Stimulated activated CD4-positive, alpha-beta T cell treated with anti-CD3 and anti-CD28 coated beads, Interleukin-4, amount 100 ng/mL, for 1 hour (primary cell): ENCODE measurements at regions not wholly inside any gene's neighbourhood (a gene's known extent, or its start where the extent isn't known, plus 50 kb on each side); places are given as distances from the start of the nearest gene placed in this dataset.

Experiments used
- DNase-seq: peaks from one replicate; pipeline ENCODE4 v3.0.0-alpha.2; 2020

GRCh38 chr4:155510771-155511170 is 134.0 kb upstream of the MAP9 start:
- no peak for DNase-seq

GRCh38 chr4:155509555-155509954 is 132.8 kb upstream of the MAP9 start:
- DNase-seq: no peak

DNA sequence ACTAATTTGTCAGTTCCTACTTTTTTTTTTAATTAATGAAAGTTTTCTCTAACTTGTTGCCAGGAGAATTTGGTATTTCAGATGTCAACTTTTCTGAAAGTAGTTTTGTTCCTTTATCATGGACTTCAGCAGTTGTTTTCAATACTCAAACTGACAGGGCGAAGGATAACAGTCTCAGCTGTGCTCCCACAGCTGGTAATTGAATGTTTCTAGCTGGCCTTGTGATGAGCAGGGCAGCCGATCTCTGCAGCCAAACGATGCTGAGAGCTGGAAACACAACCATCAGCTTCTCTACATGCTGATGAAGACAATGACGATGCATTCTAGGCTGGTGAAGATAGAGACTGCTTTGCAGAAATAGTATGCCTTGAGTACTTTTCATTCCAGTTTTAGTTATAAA is 130.0 kb upstream of the MAP9 start:
- no peak for DNase-seq

GRCh38 chr4:155505321-155505720 is 128.6 kb upstream of the MAP9 start:
- DNase-seq: no peak

GRCh38 chr4:155497306-155497705 is 120.5 kb upstream of the MAP9 start:
- DNase-seq: no peak

- no peak for DNase-seq
Measured at GRCh38 chr4:155496294-155496626, 119.5 kb upstream of the MAP9 start.

GRCh38 chr4:155495572-155496293 is 119.0 kb upstream of the MAP9 start:
- DNase-seq: no peak

DNA sequence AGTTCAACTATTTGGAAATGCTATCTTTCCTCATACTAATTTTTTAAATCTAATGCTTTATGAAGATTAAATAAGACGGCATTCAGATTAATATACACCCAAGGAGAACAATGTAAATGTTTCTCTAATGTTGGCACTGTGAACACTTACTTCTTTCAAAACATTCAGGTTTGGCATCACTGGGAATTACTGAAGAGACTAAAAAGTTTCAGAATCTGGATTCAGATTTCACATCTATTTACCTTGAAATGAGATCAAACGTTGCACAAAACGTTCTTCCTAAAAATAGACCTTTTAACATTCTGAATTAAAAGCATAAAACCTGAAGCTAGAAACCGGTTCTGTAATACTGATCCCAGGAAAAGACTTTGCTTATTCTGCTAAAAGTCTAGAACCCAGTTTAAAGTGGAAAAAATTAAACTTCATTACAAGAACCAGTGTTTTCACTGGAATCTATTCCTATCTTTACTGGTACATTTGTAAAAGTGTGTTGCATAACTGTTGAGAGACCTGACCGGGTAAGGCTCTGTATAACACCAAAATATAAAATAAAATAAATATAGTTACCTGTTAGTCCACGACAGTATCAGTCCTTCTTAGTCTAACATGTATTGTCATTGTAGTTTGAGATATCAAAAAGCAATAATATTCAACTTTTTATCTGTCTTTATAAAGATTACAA is 117.4 kb upstream of the MAP9 start:
- no peak for DNase-seq

DNA sequence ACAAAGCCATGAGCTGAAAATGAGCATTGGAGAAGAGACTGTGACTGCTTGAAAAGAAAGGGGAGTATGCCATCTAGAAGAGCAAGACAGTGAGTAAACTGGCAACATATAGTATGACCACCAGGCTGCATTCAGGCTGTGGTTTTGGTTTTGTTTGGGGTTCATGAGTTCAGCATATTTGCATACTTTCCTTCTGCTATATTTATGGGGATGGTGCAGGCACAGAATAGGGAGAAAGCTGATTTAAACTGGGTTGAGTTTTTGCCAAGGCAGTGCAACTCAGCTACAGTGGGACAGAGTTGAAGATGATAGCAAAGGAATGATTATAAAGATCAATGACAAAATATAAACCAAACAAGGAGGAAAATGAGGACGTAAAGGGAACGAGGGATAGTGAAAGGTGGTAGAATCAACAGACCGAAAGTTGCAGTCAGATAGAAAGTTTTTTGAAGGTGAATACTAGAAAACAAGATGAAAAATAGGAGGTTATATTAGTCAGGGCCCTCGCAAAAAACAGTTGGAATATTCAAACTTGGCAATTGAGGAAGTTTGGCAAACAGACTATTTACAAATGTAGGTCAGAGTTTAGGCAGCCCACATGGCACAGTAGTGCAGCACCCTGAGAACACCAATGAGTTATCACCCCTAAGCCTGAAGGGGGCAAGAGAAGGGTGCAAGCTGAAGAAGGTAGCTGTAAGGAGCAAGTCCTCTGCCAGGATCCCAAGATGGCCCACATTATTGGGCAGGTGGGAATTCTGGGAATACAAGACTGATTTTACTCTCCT is 114.8 kb upstream of the MAP9 start:
- DNase-seq: no peak

DNA sequence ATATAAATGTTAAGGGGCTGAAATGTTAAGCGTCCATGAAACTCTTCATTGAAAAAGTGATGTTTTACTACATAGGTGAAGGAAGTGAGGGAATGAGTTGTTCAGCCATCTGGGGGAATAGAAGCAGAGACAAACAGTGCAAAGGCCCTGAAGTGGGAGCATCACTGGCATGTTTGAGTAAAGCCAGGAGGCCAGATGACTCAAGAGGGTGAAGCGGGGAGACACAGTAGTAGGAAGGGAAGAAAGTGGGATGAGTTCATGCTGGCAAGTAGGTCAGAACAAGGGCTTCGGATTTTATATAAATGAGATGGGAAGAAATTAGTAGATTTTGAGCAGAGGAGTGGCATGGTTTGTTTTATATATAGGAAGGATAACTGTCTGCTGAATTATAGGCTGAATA is 112.5 kb upstream of the MAP9 start:
- DNase-seq: no peak

DNA sequence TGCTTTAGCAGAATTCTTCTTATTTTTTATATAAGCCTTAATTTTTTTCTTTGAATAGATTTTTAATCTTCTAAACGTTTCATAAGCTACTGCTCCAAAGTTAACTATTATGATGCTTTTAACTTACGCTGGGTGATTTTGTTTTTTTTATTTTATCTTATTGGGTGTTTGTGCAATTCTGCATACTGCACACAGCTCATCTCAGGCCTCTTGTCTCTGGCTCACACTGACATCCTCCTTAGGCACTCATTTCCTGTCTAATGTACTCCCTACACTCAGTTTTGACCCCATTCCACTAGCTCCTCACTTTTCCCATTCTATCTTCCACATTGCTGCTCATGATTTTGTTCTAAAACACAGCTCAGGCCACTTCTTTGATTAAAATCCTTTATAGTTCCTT is 111.9 kb upstream of the MAP9 start:
- no peak for DNase-seq

DNA sequence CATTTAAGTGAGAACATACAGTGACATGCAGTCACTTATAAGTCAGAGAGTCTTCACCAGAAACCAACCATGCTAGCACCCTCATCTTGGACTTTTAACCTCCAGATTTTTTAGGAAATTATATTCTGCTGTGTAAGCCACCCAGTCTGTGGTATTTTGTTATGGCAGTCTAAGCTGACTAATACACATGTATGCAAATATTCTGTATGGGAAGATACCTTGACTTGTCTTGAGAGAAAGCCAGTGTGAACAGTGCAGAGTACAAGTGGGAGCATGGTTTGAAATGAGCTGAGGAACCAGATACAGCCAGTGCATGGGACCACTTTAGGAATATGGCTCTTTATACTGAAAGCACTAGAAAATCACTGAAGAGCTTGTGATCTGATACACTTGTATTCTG is 110.4 kb upstream of the MAP9 start:
- DNase-seq: no peak

GRCh38 chr4:155481150-155481549 is 104.4 kb upstream of the MAP9 start:
- no peak for DNase-seq

DNA sequence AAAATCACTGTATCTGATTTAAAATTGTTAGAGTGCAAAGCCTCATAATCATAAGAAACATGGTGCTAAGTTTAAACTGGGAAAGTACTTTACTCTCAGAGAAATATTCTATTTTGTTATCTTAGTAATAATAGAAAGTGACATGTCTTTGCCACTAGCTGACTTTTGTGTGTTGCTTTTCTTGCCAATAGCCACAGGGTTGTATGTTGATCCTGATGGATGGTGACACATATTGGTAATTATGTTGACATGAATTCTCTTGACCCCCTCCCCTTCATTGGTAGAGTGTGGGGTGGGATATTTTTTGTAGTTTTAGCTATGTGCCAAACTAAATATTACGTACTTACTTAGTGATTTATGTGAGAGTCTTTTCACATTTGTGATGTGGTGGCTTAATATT is 103.1 kb upstream of the MAP9 start:
- no peak for DNase-seq

DNA sequence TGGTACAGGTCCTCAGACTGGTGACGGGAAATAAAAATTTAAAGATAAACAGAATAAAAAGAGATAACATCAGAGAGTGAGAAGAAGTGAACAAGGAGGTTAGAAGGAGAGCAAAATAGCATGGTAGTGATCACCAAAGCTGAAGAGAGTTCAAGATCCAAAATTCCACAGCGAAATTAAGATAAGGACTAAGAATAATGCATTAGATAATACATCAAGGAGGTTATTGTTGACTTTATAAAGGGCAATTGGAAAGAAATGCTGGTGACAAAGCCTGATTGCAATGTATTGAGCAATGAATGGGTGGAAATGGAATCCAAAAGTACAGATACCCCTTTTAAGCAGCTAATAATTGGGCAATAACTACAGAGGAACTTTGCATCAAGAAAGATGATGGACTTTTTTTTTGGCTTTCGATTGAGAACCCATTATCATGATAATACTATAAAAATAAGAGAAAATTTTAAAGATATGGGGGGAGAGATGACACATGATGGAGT is 101.6 kb upstream of the MAP9 start:
- no peak for DNase-seq

GRCh38 chr4:155474758-155475157 is 98.0 kb upstream of the MAP9 start:
- DNase-seq: no peak

DNA sequence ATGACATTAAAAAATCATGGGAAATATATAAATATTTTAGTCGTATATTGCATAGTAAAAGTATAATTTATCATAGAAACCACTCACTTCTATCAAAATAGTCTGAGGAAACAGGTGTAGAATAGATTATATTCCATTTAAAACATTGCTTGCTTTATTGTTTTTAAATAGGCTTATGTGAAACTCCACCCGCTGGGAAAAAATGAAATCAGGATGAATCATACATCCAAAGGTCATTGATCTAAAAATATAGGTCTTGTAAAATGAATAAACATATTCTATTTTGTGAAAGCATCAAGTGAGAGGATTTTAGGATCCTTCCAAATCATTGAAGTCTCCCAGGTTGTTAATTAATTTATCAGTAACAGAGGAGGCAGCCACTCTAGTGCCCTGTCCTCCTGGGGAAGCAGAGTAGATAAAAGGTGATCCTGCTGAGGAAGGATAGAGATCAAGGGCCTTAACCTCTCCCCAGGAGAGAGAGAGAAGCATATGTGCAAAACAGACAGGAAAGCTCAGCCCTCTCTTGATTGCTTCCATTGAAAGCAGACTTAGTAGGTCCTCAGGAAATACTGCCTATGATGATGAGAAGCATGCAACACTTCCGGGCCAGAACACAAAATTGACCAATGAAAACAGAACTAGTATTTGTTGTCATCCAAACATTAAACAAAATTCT is 96.8 kb upstream of the MAP9 start:
- DNase-seq: no peak

DNA sequence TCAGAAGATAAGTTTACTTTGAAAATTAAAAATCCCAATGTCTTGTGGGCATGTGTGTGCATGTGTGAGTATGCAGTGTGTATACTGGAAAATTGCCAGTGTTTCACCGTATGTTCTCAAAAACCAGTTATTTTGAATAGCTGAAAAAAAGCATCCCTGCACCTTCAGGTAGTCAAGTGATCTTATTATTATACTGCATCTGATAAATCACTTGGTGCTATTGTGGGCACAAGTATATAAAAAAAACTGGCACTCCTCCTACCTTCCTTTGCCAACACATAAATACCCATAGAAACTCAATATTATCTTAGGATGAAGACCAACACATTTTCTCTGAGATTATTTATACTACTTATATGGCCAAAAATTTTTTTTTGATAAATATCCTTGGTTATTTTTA is 91.5 kb upstream of the MAP9 start:
- no peak for DNase-seq

- DNase-seq: no peak
Measured at GRCh38 chr4:155450676-155451075, 73.9 kb upstream of the MAP9 start.

DNA sequence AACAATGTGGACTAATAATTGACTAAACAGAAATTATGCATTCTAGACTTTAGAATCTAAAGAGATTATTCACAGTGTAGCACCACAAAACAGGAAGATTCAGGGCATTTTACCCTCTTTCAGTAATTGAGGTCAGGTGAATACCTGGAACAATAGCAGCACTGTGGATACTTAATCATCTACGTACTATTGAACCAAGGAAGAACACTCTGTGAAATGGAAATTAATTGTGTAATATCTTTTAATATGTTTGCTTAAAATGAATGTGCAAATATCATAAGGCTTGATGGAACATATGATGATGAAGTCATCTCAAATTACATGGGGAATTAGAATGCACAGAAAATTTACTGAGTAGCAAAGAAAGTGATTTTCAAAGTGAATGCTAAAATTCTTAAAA is 68.5 kb upstream of the MAP9 start:
- DNase-seq: no peak

DNA sequence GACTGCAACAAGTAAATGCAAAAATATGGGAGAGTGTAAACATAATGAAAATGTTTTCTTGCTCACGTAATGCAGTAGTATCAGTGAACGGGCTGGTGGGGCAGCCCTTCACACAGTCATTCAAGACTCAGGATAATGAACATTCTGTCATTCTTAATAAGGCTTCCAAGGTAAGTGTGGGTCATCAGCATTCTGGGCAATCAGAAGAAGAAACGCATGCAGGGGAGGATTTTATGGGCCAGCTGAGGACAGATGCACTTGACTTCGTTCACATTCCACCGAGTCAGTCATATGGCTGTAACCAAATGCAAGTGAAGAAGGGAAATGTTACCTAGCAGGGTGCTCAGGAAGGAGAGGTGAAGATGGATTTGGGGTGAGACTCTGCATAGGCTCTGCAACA is 68.0 kb upstream of the MAP9 start:
- no peak for DNase-seq

GRCh38 chr4:155442267-155443105 is 65.7 kb upstream of the MAP9 start:
- peak; percentile 60 for DNase-seq

DNA sequence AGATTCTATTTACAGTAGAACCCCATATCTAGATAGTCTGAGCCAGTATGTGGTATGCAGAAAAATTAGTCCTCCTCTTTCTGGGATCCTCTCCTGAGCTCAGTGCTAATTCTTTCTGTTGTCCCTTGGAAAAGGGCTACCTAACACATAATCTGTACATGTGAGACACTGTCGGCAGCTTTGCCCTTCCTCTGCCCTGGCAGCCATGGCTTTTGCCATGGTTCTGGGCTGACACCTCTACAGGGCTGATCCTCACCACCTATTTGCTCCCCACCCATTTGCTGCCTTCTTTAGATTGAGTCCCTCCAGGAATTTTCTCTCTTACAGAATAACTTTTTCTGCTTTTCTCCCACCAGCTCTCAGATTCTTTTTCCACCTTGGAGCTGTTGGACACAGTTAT is 64.7 kb upstream of the MAP9 start:
- no peak for DNase-seq
